Mucosa of rectum (tissue), 2 donors: ENCODE measurements at regions not wholly inside any gene's neighbourhood (a gene's known extent, or its start where the extent isn't known, plus 50 kb on each side); places are given as distances from the start of the nearest gene placed in this dataset.

Experiments
- H3K27ac ChIP-seq, 2 donors: one replicate each; pipeline ENCODE4 v1.7.0; 2013; ENCODE audit warnings: inconsistent platforms in 2 of 2, low read depth in 2 of 2, low read length in 2 of 2
- H3K27me3 ChIP-seq, 2 donors: one replicate each; pipeline ENCODE4 v1.7.0; 2013; ENCODE audit warnings: low read length in 2 of 2; ENCODE audit not compliant: control insufficient read depth in 2 of 2, insufficient read depth in 2 of 2
- H3K36me3 ChIP-seq, 2 donors: one replicate each; pipeline ENCODE4 v1.7.0; 2013; ENCODE audit warnings: low read length in 2 of 2; ENCODE audit not compliant: control insufficient read depth in 2 of 2, insufficient read depth in 2 of 2
- H3K4me1 ChIP-seq, 2 donors: one replicate each; pipeline ENCODE4 v1.7.0; 2013; ENCODE audit warnings: low read length in 2 of 2, mild to moderate bottlenecking in 1 of 2; ENCODE audit not compliant: control insufficient read depth in 2 of 2, insufficient read depth in 2 of 2
- H3K4me3 ChIP-seq, 2 donors: one replicate each; pipeline ENCODE4 v1.7.0; 2013; ENCODE audit warnings: low read length in 2 of 2
- H3K9ac ChIP-seq, 2 donors: one replicate each; pipeline ENCODE4 v1.7.0; 2013; ENCODE audit warnings: low read length in 2 of 2, low read depth in 1 of 2, mild to moderate bottlenecking in 1 of 2
- H3K9me3 ChIP-seq, 2 donors: one replicate each; pipeline ENCODE4 v1.7.0; 2013; ENCODE audit warnings: low read length in 2 of 2; ENCODE audit not compliant: control insufficient read depth in 2 of 2
- donor health status: healthy.
- donor health status: Normal muscosa, but diverticular disease.

GRCh38 chr3:163671201-163671600 is 1407.1 kb downstream of the SI start:
- H3K9me3 ChIP-seq, result no peaks in the 10 kb centered on the region
- no peak overlapping the region for H3K27ac ChIP-seq
- no peaks in the 10 kb centered on the region for H3K27me3 ChIP-seq
- no peaks in the 10 kb centered on the region for H3K4me1 ChIP-seq
- H3K4me3 ChIP-seq, result no peak overlapping the region
- no peak overlapping the region for H3K9ac ChIP-seq
- H3K36me3 ChIP-seq, result no peaks in the 10 kb centered on the region

- H3K27ac ChIP-seq, result no peak overlapping the region
- H3K36me3 ChIP-seq, result no peaks in the 10 kb centered on the region
- H3K4me1 ChIP-seq, result no peaks in the 10 kb centered on the region
- no peak overlapping the region for H3K9ac ChIP-seq
- no peak overlapping the region for H3K4me3 ChIP-seq
- H3K9me3 ChIP-seq, result no peaks in the 10 kb centered on the region
- H3K27me3 ChIP-seq, result no peaks in the 10 kb centered on the region
These were observed 1413.8 kb downstream of the SI start for GRCh38 chr3:163664466-163664865.

- H3K27ac ChIP-seq, result no peak overlapping the region
These were observed 1421.2 kb downstream of the SI start for GRCh38 chr3:163657088-163657487.

GRCh38 chr3:163655021-163655420 is 1423.3 kb downstream of the SI start:
- Histone ChIP-seq H3K4me1 (no peaks in the 10 kb centered on the region), H3K27ac (no peak overlapping the region), H3K4me3 (no peak overlapping the region), H3K9ac (no peak overlapping the region), H3K27me3 (no peaks in the 10 kb centered on the region), H3K36me3 (no peaks in the 10 kb centered on the region), H3K9me3 (no peaks in the 10 kb centered on the region)

More at GRCh38 chr3:163657088-163657487, 1421.2 kb downstream of the SI start:
- Histone ChIP-seq H3K4me1 (no peaks in the 10 kb centered on the region), H3K4me3 (no peak overlapping the region), H3K9me3 (no peaks in the 10 kb centered on the region), H3K9ac (no peak overlapping the region), H3K36me3 (no peaks in the 10 kb centered on the region), H3K27me3 (no peaks in the 10 kb centered on the region)

GRCh38 chr3:163644172-163644571 is 1434.1 kb downstream of the SI start:
- no peaks in the 10 kb centered on the region for H3K36me3 ChIP-seq
- no peak overlapping the region for H3K4me3 ChIP-seq
- H3K27ac ChIP-seq, result no peak overlapping the region
- H3K27me3 ChIP-seq, result no peaks in the 10 kb centered on the region
- H3K9ac ChIP-seq, result no peak overlapping the region
- H3K4me1 ChIP-seq, result no peaks in the 10 kb centered on the region
- peaks cover 0 to 2% of the 10 kb centered on the region in 2 donors for H3K9me3 ChIP-seq

DNA sequence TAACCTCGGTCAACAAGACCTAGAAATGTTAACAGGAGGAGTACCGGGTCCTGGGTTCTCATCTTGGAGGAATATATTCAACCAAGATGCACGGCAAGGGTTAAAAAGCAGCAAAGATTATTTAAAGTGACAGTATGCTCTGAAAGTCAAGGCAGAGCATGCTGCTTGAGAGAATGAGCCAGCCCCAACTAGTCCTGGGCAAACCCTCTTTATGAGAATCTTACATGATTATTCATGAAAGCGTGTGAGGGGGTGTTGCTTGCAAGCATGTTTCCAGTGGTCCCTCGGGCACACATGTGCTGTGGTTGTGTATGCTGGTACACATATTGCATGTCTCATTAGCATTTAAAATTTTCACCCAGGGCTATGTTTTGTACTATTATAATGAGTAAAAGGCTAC is 1445.6 kb downstream of the SI start:
- no peaks in the 10 kb centered on the region for H3K27me3 ChIP-seq
- no peaks in the 10 kb centered on the region for H3K9me3 ChIP-seq
- no peaks in the 10 kb centered on the region for H3K36me3 ChIP-seq
- no peak overlapping the region for H3K4me3 ChIP-seq
- no peak overlapping the region for H3K9ac ChIP-seq
- no peaks in the 10 kb centered on the region for H3K4me1 ChIP-seq
- H3K27ac ChIP-seq, result no peak overlapping the region

DNA sequence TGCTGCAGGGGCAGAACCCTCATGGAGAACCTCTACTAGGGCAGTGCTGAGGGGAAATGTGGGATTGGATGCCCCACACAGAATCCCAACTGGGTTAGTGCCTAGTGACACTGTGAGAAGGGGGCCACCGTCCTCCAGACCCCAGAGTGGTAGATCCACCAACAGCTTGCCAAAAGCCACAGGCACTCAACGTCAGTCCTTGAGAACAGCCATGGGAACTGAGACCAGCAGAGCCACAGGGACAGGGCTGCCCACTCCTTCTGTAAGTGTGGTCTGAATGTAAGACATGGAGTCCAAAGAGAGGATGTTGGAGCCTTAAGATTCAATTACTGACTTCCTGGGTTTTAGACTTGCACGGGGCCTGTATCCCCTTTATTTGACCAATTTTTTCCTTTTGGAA is 1451.5 kb downstream of the SI start:
- Histone ChIP-seq H3K27me3 (no peaks in the 10 kb centered on the region), H3K36me3 (no peaks in the 10 kb centered on the region), H3K4me1 (no peaks in the 10 kb centered on the region), H3K4me3 (no peak overlapping the region), H3K9ac (no peak overlapping the region), H3K9me3 (peaks cover 0 to 2% of the 10 kb centered on the region in 2 donors), H3K27ac (no peak overlapping the region)

DNA sequence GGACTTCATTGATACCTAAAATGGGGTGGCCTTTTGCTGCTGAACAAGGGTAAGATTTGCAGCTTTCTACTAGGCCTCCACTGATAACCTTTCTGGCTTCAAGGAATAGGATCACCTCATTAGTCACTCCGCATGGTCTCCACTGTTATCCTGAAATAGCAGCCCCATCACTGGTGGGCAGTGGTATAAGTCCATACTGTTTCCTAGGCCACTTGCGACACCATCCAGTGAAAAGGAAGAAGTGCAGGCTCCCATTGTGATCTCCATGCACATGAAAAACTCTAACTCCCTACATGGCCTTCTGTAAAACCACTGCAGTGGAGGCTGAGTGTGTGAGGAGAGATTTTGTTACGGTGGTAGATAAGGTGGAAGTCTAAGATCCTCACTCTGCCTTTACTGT is 1455.9 kb downstream of the SI start:
- Histone ChIP-seq H3K27me3 (no peaks in the 10 kb centered on the region), H3K4me1 (no peaks in the 10 kb centered on the region), H3K9me3 (peaks cover 0 to 2% of the 10 kb centered on the region in 2 donors), H3K9ac (no peak overlapping the region), H3K27ac (no peak overlapping the region), H3K36me3 (no peaks in the 10 kb centered on the region), H3K4me3 (no peak overlapping the region)

- no peak overlapping the region for H3K4me3 ChIP-seq
- H3K4me1 ChIP-seq, result no peaks in the 10 kb centered on the region
- no peak overlapping the region for H3K27ac ChIP-seq
- H3K9ac ChIP-seq, result no peak overlapping the region
- H3K9me3 ChIP-seq, result no peaks in the 10 kb centered on the region
- no peaks in the 10 kb centered on the region for H3K27me3 ChIP-seq
- H3K36me3 ChIP-seq, result no peaks in the 10 kb centered on the region
These were observed 1463.4 kb downstream of the SI start for GRCh38 chr3:163614886-163615285.

DNA sequence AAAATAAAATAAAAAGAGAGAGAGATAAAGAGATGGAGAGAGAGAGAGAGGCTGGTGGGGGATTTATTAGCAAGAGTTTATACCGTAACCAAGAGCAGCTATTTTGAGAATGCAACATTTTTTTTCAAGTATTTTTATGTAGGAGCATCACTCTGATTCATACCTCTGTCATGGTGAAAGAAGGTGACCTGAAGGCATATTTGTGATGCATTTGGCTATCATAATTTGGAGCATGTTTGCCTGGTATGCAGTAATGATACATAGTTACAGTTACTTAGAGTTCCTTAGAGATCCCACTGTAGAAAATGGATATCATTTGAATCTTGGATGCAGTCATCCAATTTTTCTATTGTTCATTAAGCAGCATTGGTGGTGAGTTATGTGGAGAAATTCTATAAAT is 1472.4 kb downstream of the SI start:
- no peak overlapping the region for H3K9ac ChIP-seq
- no peaks in the 10 kb centered on the region for H3K27me3 ChIP-seq
- no peaks in the 10 kb centered on the region for H3K36me3 ChIP-seq
- no peaks in the 10 kb centered on the region for H3K4me1 ChIP-seq
- H3K4me3 ChIP-seq, result no peak overlapping the region
- H3K27ac ChIP-seq, result no peak overlapping the region
- no peaks in the 10 kb centered on the region for H3K9me3 ChIP-seq

GRCh38 chr3:163601426-163601825 is 1476.9 kb downstream of the SI start:
- no peaks in the 10 kb centered on the region for H3K27me3 ChIP-seq
- no peak overlapping the region for H3K27ac ChIP-seq
- H3K36me3 ChIP-seq, result no peaks in the 10 kb centered on the region
- H3K4me3 ChIP-seq, result no peak overlapping the region
- no peaks in the 10 kb centered on the region for H3K9me3 ChIP-seq
- no peak overlapping the region for H3K9ac ChIP-seq
- no peaks in the 10 kb centered on the region for H3K4me1 ChIP-seq
